AG08395 (cell line): ENCODE measurements at regions not wholly inside any gene's neighbourhood (a gene's known extent, or its start where the extent isn't known, plus 50 kb on each side); places are given as distances from the start of the nearest gene placed in this dataset.
"Not testable (repeated sequence)": the region's sequence is repeated elsewhere in the genome, so short reads cannot be mapped to it uniquely, and the experiment has no call there.

ENCODE experiments used
- DNase-seq: peaks from one replicate; pipeline ENCODE4 v3.0.0; 2012; ENCODE audit warnings: mixed read lengths, low spot score

GRCh38 chr6:144922120-144922722, 637.1 kb downstream of the UTRN start:
- peak; percentile 87 for DNase-seq

- not testable (repeated sequence) for DNase-seq
These were observed 637.8 kb downstream of the UTRN start for GRCh38 chr6:144922771-144923490.

GRCh38 chr6:144923491-144923787, 638.3 kb downstream of the UTRN start:
- DNase-seq = not testable (repeated sequence)

- DNase-seq = no peak
These were observed 643.7 kb downstream of the UTRN start for GRCh38 chr6:144928847-144929246.

GRCh38 chr6:144929262-144929661, 644.1 kb downstream of the UTRN start:
- no peak for DNase-seq

GRCh38 chr6:144931172-144932035, 646.3 kb downstream of the UTRN start:
- peak; percentile 49 for DNase-seq

- no peak for DNase-seq
These were observed 647.5 kb downstream of the UTRN start for GRCh38 chr6:144932621-144933020.

- no peak for DNase-seq
These were observed 650.0 kb downstream of the UTRN start for GRCh38 chr6:144935181-144935580.

GRCh38 chr6:144935661-144936060, 650.5 kb downstream of the UTRN start:
- DNase-seq = no peak

- DNase-seq = no peak
These were observed 651.6 kb downstream of the UTRN start for GRCh38 chr6:144936764-144937163.

- peak; percentile 34 for DNase-seq
These were observed 654.8 kb downstream of the UTRN start for GRCh38 chr6:144939921-144940320.

GRCh38 chr6:144944106-144944505, 659.0 kb downstream of the UTRN start:
- no peak for DNase-seq

GRCh38 chr6:144947398-144947976, 662.4 kb downstream of the UTRN start:
- no peak for DNase-seq

- DNase-seq = no peak
These were observed 666.7 kb downstream of the UTRN start for GRCh38 chr6:144951730-144952437.

- DNase-seq = no peak
These were observed 667.5 kb downstream of the UTRN start for GRCh38 chr6:144952456-144953240.

- DNase-seq = peak; percentile 81
These were observed 668.6 kb downstream of the UTRN start for GRCh38 chr6:144953552-144954240.

- DNase-seq = no peak
These were observed 669.1 kb downstream of the UTRN start for GRCh38 chr6:144954241-144954556.

- no peak for DNase-seq
These were observed 670.3 kb downstream of the UTRN start for GRCh38 chr6:144955392-144955791.

- DNase-seq = no peak
These were observed 670.7 kb downstream of the UTRN start for GRCh38 chr6:144955859-144956258.

GRCh38 chr6:144956697-144957096, 671.6 kb downstream of the UTRN start:
- not testable (repeated sequence) for DNase-seq
